Activated gamma-delta T cell (primary cell): ENCODE measurements at regions not wholly inside any gene's neighbourhood (a gene's known extent, or its start where the extent isn't known, plus 50 kb on each side); places are given as distances from the start of the nearest gene placed in this dataset.
"Not testable (repeated sequence)": the region's sequence is repeated elsewhere in the genome, so short reads cannot be mapped to it uniquely, and the experiment has no call there.

Experiments
- DNase-seq: peaks from one replicate; lab custom pipeline; 2025; lab: John Stamatoyannopoulos, UW

- DNase-seq = no peak
These were observed 992.0 kb downstream of the DCDC2C start for GRCh38 chr2:4695281-4695861.

GRCh38 chr2:4715065-4715464 lies 977.1 kb upstream of the SOX11 start:
- DNase-seq = no peak

- no peak for DNase-seq
These were observed 973.4 kb upstream of the SOX11 start for GRCh38 chr2:4718777-4719176.

- DNase-seq = no peak
These were observed 966.6 kb upstream of the SOX11 start for GRCh38 chr2:4725618-4726017.

- no peak for DNase-seq
These were observed 959.6 kb upstream of the SOX11 start for GRCh38 chr2:4732560-4732959.

GRCh38 chr2:4745056-4745991 lies 946.9 kb upstream of the SOX11 start:
- no peak for DNase-seq

GRCh38 chr2:4753721-4754120 lies 938.5 kb upstream of the SOX11 start:
- DNase-seq = no peak

GRCh38 chr2:4762951-4763376 lies 929.2 kb upstream of the SOX11 start:
- no peak for DNase-seq

- DNase-seq = no peak
These were observed 926.2 kb upstream of the SOX11 start for GRCh38 chr2:4765787-4766530.

- no peak for DNase-seq
These were observed 916.5 kb upstream of the SOX11 start for GRCh38 chr2:4775668-4776067.

- DNase-seq = no peak
These were observed 911.5 kb upstream of the SOX11 start for GRCh38 chr2:4780679-4781078.

GRCh38 chr2:4782647-4783046 lies 909.5 kb upstream of the SOX11 start:
- DNase-seq = no peak

- DNase-seq = no peak
These were observed 900.7 kb upstream of the SOX11 start for GRCh38 chr2:4791488-4791887.

GRCh38 chr2:4792126-4792525 lies 900.1 kb upstream of the SOX11 start:
- DNase-seq = no peak

GRCh38 chr2:4803396-4803795 lies 888.8 kb upstream of the SOX11 start:
- DNase-seq = no peak

- not testable (repeated sequence) for DNase-seq
These were observed 878.0 kb upstream of the SOX11 start for GRCh38 chr2:4814137-4814536.

GRCh38 chr2:4827836-4828235 lies 864.3 kb upstream of the SOX11 start:
- no peak for DNase-seq

- DNase-seq = no peak
These were observed 863.4 kb upstream of the SOX11 start for GRCh38 chr2:4828682-4829374.

GRCh38 chr2:4831751-4832150 lies 860.4 kb upstream of the SOX11 start:
- no peak for DNase-seq

- no peak for DNase-seq
These were observed 859.5 kb upstream of the SOX11 start for GRCh38 chr2:4832642-4833041.

- DNase-seq = no peak
These were observed 853.6 kb upstream of the SOX11 start for GRCh38 chr2:4838626-4839025.

- DNase-seq = no peak
These were observed 851.4 kb upstream of the SOX11 start for GRCh38 chr2:4840791-4841190.
